ENCODE measurements at regions not wholly inside any gene's neighbourhood (a gene's known extent, or its start where the extent isn't known, plus 50 kb on each side); places are given as distances from the start of the nearest gene placed in this dataset.

DNA sequence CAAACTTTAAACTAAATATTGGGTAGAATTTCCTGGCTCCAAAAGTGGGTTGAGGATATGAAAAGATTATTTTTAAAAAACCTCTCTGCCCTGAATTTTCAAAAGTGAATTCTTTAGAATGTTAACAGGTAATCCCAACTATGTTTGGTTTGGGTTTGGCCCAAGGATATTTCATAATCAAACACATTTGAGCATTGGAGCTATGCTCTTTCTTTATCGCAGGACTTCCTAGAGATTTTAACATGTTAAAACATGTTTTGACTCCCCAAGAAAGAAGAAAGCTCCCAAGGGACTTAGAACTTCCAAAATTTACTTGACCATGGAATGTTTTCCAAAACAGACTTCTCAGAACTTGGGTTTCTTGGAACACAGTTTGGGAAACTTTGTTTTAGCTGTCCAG lies 75.6 kb upstream of the SYNPR start:
- TF ChIP-seq, protein P1, sequence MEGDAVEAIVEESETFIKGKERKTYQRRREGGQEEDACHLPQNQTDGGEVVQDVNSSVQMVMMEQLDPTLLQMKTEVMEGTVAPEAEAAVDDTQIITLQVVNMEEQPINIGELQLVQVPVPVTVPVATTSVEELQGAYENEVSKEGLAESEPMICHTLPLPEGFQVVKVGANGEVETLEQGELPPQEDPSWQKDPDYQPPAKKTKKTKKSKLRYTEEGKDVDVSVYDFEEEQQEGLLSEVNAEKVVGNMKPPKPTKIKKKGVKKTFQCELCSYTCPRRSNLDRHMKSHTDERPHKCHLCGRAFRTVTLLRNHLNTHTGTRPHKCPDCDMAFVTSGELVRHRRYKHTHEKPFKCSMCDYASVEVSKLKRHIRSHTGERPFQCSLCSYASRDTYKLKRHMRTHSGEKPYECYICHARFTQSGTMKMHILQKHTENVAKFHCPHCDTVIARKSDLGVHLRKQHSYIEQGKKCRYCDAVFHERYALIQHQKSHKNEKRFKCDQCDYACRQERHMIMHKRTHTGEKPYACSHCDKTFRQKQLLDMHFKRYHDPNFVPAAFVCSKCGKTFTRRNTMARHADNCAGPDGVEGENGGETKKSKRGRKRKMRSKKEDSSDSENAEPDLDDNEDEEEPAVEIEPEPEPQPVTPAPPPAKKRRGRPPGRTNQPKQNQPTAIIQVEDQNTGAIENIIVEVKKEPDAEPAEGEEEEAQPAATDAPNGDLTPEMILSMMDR (conservative IDR thresholded peaks at IDR 0.05; ENCODE audit: low read depth, low read length), result no peak
- no peak for DNase-seq (ENCODE audit: low read depth)

DNA sequence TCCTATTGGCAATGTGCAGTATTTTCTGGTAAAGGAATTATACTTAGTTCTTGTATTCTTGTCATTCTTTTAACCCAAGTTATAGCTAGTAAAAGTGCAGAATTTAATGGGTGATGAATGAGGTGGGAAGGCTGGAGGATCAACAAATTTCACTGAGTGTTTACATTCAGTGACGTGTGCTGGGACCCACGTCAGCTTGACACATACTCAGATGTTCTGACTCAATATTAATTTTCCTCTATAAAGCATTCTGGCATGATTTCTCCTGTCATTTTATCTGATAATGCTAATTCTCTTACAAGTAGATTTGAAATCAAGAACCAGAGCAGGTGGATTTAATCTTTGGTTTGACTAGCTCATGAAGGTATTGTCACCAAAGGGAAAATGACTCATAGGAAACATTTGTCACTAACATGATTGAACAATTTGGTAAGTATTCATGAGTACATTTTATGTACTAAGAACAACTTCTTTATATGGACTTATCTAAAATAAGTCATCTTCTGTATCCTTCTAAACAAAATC lies 71.0 kb upstream of the SYNPR start:
- TF ChIP-seq, protein P1 (conservative IDR thresholded peaks at IDR 0.05; ENCODE audit: low read depth, low read length), result no peak

More for the DNA sequence above, 75.6 kb upstream of the SYNPR start:
- H3K4me3 ChIP-seq (ENCODE audit: low read length), result no peak overlapping the region

DNA sequence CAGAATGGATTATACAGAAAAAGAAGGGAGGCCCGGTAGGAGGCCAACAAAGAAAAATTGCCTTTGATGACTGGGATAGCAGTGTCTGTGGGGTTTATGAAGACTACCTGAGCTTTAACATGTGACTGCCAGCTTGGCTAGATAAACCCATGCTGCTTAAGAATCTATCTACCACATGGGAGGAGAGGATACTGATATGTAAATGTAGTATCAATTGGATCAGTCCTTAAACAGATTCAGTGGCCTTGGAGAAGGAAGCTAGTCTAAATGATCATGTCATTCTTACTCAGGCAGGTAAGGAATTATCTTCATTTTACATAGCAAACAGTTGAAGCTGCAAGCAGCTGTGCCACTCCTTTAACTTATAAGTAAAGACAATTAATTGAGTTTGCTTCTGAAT lies 50.0 kb upstream of the SYNPR start:
- TF ChIP-seq, protein P1 (conservative IDR thresholded peaks at IDR 0.05; ENCODE audit: low read depth, low read length), result no peak
- no peak overlapping the region for H3K4me3 ChIP-seq (ENCODE audit: low read length)
- DNase-seq (ENCODE audit: low read depth), result no peak

More for the DNA sequence above, 71.0 kb upstream of the SYNPR start:
- no peak for DNase-seq (ENCODE audit: low read depth)
- no peak overlapping the region for H3K4me3 ChIP-seq (ENCODE audit: low read length)
